K562 (cell line): ENCODE measurements at regions not wholly inside any gene's neighbourhood (a gene's known extent, or its start where the extent isn't known, plus 50 kb on each side); places are given as distances from the start of the nearest gene placed in this dataset.

Experiments used
- ATAC-seq: fragments of 200-7000 bp; cut with Tn5 transposase; 3 replicates; pipeline ENCODE4 v1.9.1; 2020; ENCODE audit warnings: moderate library complexity
- BruUV-seq: library from RNA; stranded (reverse); fragments of 400-500 nt; replicated peaks from 2 replicates; lab custom pipeline; 2021; lab: Mats Ljungman, UMichigan
- CTCF ChIA-PET: fragments of 300-600 bp; formaldehyde crosslinking; extraction: SDS; loops from one replicate; lab custom pipeline; 2021; ENCODE audit warnings: low intra/inter-chr PET ratio; lab: Yijun Ruan, JAX
- POLR2A ChIA-PET: fragments of 300-600, 350-650 bp; sonication (Branson Sonifier 250); formaldehyde crosslinking; extraction: SDS; loops from one replicate; lab custom pipeline; 2021; ENCODE audit warnings: antibody characterized with exemption, inconsistent platforms; lab: Yijun Ruan, JAX
- DNase-seq, 4 experiments: peaks; one replicate each; pipeline versions ENCODE4 v3.0.0 to v3.0.0-alpha.2; 2011 to 2018; ENCODE audit warnings: low spot score in 3 of 4, mixed read lengths in 3 of 4; ENCODE audit errors: extremely low read depth in 1 of 4
- FAIRE-seq: peaks from 2 replicates; lab custom pipeline; 2011; peaks lifted over from hg19 to GRCh38; lab: Jason Lieb, UNC
- H2AFZ ChIP-seq: 2 replicates; pipeline ENCODE4 v1.6.0; 2011; ENCODE audit warnings: low read depth, low read length, control low read depth, inconsistent platforms
- H3K27ac ChIP-seq: fragments of 200-600 bp; 3 replicates; pipeline ENCODE4 v1.8.0; 2011; ENCODE audit warnings: low read depth, mild to moderate bottlenecking, control low read depth, inconsistent platforms, low read length, moderate library complexity, mixed read lengths; ENCODE audit errors: extremely low read depth
- H3K27me3 ChIP-seq, 2 experiments: fragments of 300-600 bp in 1 of 2; 2 replicates in 1 of 2; 3 replicates in 1 of 2; pipeline versions ENCODE4 v1.6.0 to v1.8.0; 2011; ENCODE audit warnings: inconsistent platforms in 2 of 2, low read length in 2 of 2, mild to moderate bottlenecking in 1 of 2, mixed read lengths in 1 of 2, moderate library complexity in 1 of 2; ENCODE audit not compliant: control insufficient read depth in 2 of 2, insufficient read depth in 2 of 2
- H3K36me3 ChIP-seq: fragments of 300-600 bp; 3 replicates; pipeline ENCODE4 v1.8.0; 2011; ENCODE audit warnings: mild to moderate bottlenecking, low read length, inconsistent platforms; ENCODE audit not compliant: control insufficient read depth, insufficient read depth
- H3K4me1 ChIP-seq, 2 experiments: fragments of 200-600 bp in 1 of 2; replicated peaks in 1 of 2; 2 replicates in 1 of 2; 3 replicates in 1 of 2; pipeline versions ENCODE4 v1.5.1 to v1.8.0; 2011; ENCODE audit warnings: inconsistent platforms in 2 of 2, low read length in 2 of 2, mild to moderate bottlenecking in 1 of 2, mixed read lengths in 1 of 2, moderate library complexity in 1 of 2; ENCODE audit not compliant: control insufficient read depth in 2 of 2, insufficient read depth in 2 of 2
- H3K4me2 ChIP-seq: 2 replicates; pipeline ENCODE4 v1.6.1; 2011; ENCODE audit warnings: low read length, control low read depth, inconsistent platforms, mixed read lengths; ENCODE audit not compliant: insufficient read depth
- H3K4me3 ChIP-seq: fragments of 200-600 bp; sonication (generic), shearing (Covaris generic); 2 replicates; pipeline ENCODE4 v1.5.1; 2016; ENCODE audit warnings: control low read depth, inconsistent platforms
- H3K79me2 ChIP-seq: fragments of 200-600 bp; 3 replicates; pipeline ENCODE4 v1.8.0; 2011; ENCODE audit warnings: low read length, inconsistent platforms; ENCODE audit not compliant: control insufficient read depth, insufficient read depth
- H3K9ac ChIP-seq, 2 experiments: 2 replicates each; pipeline versions ENCODE4 v1.6.0 to v1.6.1; 2011; ENCODE audit warnings: low read depth in 2 of 2, low read length in 2 of 2, control low read depth in 1 of 2, inconsistent platforms in 1 of 2, mild to moderate bottlenecking in 1 of 2, mixed read lengths in 1 of 2; ENCODE audit not compliant: insufficient read depth in 1 of 2
- H3K9me1 ChIP-seq: one replicate; pipeline ENCODE4 v1.6.0; 2011; ENCODE audit warnings: inconsistent platforms, mild to moderate bottlenecking, low read length, moderate library complexity; ENCODE audit not compliant: control insufficient read depth, insufficient read depth
- H3K9me3 ChIP-seq: replicated peaks from 2 replicates; pipeline ENCODE4 v1.5.1; 2011; ENCODE audit warnings: low read depth, low read length, inconsistent platforms; ENCODE audit not compliant: control insufficient read depth, insufficient read depth
- H4K20me1 ChIP-seq: replicated peaks from 2 replicates; pipeline ENCODE4 v1.6.1; 2011; ENCODE audit warnings: low read length, inconsistent platforms, mixed read lengths; ENCODE audit not compliant: control insufficient read depth, insufficient read depth
- BRD9 ChIP-seq: fragments of 450-650 bp; IDR thresholded peaks from 2 replicates; pipeline ENCODE4 v1.6.1; 2018; ENCODE audit warnings: low read depth; ENCODE audit not compliant: partially characterized antibody
- HSF4 ChIP-seq: fragments of 250-450 bp; sonication (Bioruptor Pico); IDR thresholded peaks from 2 replicates; pipeline ENCODE4 v2.1.2; 2022; ENCODE audit warnings: mild to moderate bottlenecking, moderate library complexity, borderline replicate concordance
- KDM5B ChIP-seq: fragments of 200-600 bp; sonication (generic); IDR thresholded peaks from 2 replicates; pipeline ENCODE4 v1.6.1; 2012; ENCODE audit warnings: low read depth, mild to moderate bottlenecking, moderate library complexity, low read length, control low read depth, inconsistent platforms; ENCODE audit not compliant: insufficient replicate concordance
- MAZ ChIP-seq, 2 experiments: fragments of 450-650 bp in 1 of 2; sonication (generic) in 1 of 2; formaldehyde crosslinking; IDR thresholded peaks in 1 of 2; conservative IDR thresholded peaks in 1 of 2; 2 replicates each; pipeline versions ENCODE4 v1.4.0 to v1.5.0; 2020; ENCODE audit warnings: mild to moderate bottlenecking in 1 of 2, missing genetic modification reagents in 1 of 2
- NFATC3 ChIP-seq: fragments of 450-650 bp; IDR thresholded peaks from 2 replicates; pipeline ENCODE4 v1.6.1; 2017; ENCODE audit warnings: mild to moderate bottlenecking
- PHB ChIP-seq: fragments of 250-450 bp; sonication (Bioruptor Pico); IDR thresholded peaks from 2 replicates; pipeline ENCODE4 v1.5.0; 2021
- RAD51 ChIP-seq: fragments of 450-650 bp; IDR thresholded peaks from 2 replicates; pipeline ENCODE4 v1.7.1; 2016; ENCODE audit warnings: low read depth, mild to moderate bottlenecking, borderline replicate concordance
- RB1 ChIP-seq: fragments of 450-650 bp; IDR thresholded peaks from 2 replicates; pipeline ENCODE4 v1.6.1; 2017; ENCODE audit warnings: low read depth, mild to moderate bottlenecking
- SRSF3 ChIP-seq: fragments of 200-400 bp; formaldehyde crosslinking; IDR thresholded peaks from 2 replicates; pipeline ENCODE4 v1.6.1; 2016; ENCODE audit warnings: mild to moderate bottlenecking, low read length, moderate library complexity; ENCODE audit not compliant: insufficient read depth
- TAF15 ChIP-seq: fragments of 200-400 bp; formaldehyde crosslinking; IDR thresholded peaks from 2 replicates; pipeline ENCODE4 v1.6.1; 2017; ENCODE audit warnings: mild to moderate bottlenecking, low read depth, low read length, moderate library complexity
- THRB ChIP-seq: fragments of 450-650 bp; formaldehyde crosslinking; conservative IDR thresholded peaks from 2 replicates; pipeline ENCODE4 v1.4.0; 2022; ENCODE audit warnings: mild to moderate bottlenecking, missing genetic modification characterization
- TRIM28 ChIP-seq: fragments of 450-650 bp; IDR thresholded peaks from 2 replicates; pipeline ENCODE4 v1.6.1; 2017
- ZNF699 ChIP-seq: fragments of 250-450 bp; sonication (Bioruptor Pico); IDR thresholded peaks from 2 replicates; pipeline ENCODE4 v1.8.0; 2021; ENCODE audit warnings: mild to moderate bottlenecking, moderate library complexity; ENCODE audit not compliant: insufficient replicate concordance
- WGBS: fragments of 100-300 bp; shearing (Covaris generic); methylation state at CpG from one replicate; pipeline ENCODE4 v1.1.6; 2016; ENCODE audit warnings: low coverage, mixed read lengths; ENCODE audit not compliant: insufficient coverage; ENCODE audit errors: missing lambda C conversion rate; 5-methylcytosine and 5-hydroxymethylcytosine counted together
- in situ Hi-C: fragments of 300-500 bp; cut with MboI; formaldehyde crosslinking; loops from 4 replicates; pipeline ENCODE4 v1.15.0; 2018; ENCODE audit warnings: inconsistent platforms, mixed read lengths
- intact Hi-C: fragments of 100-400 bp; cut with micrococcal nuclease; formaldehyde crosslinking; loops from 2 replicates; pipeline ENCODE4 v1.14.2; 2022

- in situ Hi-C loops = no loop called here
- H3K27me3 ChIP-seq = no peaks in the 10 kb centered on the region
- ATAC-seq (no peak), FAIRE-seq (no peak), DNase-seq (no peak)
- WGBS = 17% methylated on average over 2 of the region's 2 CpGs
- BruUV-seq = no TSS peak
- no peaks in the 10 kb centered on the region for H3K79me2 ChIP-seq
- intact Hi-C loops = no loop called here
- H3K36me3 ChIP-seq = no peaks in the 10 kb centered on the region
- H3K4me1 ChIP-seq = no peaks in the 10 kb centered on the region
- no peaks in the 10 kb centered on the region for H3K9me3 ChIP-seq
- H3K4me3 ChIP-seq = no peak overlapping the region
- H4K20me1 ChIP-seq = no peaks in the 10 kb centered on the region
- H3K4me2 ChIP-seq = no peak overlapping the region
- POLR2A ChIA-PET = no interaction called here
- no peak overlapping the region for H2AFZ ChIP-seq
- no peaks in the 10 kb centered on the region for H3K9me1 ChIP-seq
- CTCF ChIA-PET = no interaction called here
- H3K27ac ChIP-seq = no peak overlapping the region
- no peak overlapping the region for H3K9ac ChIP-seq
- TF ChIP-seq TRIM28 (no peak), SRSF3 (no peak), KDM5B (no peak), PHB (no peak), RB1 (no peak), NFATC3 (no peak), TAF15 (no peak), THRB (CRISPR knock-in tag) (no peak), HSF4 (CRISPR knock-in tag) (no peak), RAD51 (no peak), MAZ (CRISPR knock-in tag; conservative IDR thresholded peaks at IDR 0.05 in 1 of 2, IDR thresholded peaks at IDR 0.05 in 1 of 2) (no peak), BRD9 (no peak), ZNF699 (CRISPR knock-in tag) (no peak)
Measured at GRCh38 chr7:9505516-9505915, 1072.1 kb downstream of the NXPH1 start.
